NAMALWA (cell line): ENCODE measurements at regions not wholly inside any gene's neighbourhood (a gene's known extent, or its start where the extent isn't known, plus 50 kb on each side); places are given as distances from the start of the nearest gene placed in this dataset.
"Not testable (repeated sequence)": the region's sequence is repeated elsewhere in the genome, so short reads cannot be mapped to it uniquely, and the experiment has no call there.

Experiments
- DNase-seq: peaks from one replicate; pipeline ENCODE4 v3.0.0-alpha.2; 2015; ENCODE audit warnings: low spot score

DNA sequence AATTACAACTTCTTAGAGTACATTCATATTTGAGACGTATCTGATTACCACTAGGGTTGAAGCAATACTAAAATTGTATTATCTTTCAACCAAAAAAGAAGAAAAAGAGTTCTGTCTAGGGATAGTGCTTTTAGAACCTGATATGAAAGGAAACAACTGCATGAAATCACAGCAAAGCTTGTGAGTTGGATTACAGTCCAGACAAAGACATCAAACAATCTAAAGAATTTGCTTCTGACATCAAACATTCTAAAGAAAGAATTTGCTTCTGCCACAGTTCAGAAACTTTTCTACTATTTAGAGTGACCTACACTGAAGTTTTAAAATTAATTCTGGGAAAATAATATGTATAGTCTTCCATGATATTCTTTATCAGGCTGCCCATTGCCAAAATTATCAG, 1141.1 kb upstream of the ACO1 start:
- DNase-seq = no peak

GRCh38 chr9:31248156-31248555, 1136.3 kb upstream of the ACO1 start:
- no peak for DNase-seq

- no peak for DNase-seq
These were observed 1133.1 kb upstream of the ACO1 start for GRCh38 chr9:31251386-31251785.

- DNase-seq = no peak
These were observed 1130.4 kb upstream of the ACO1 start for GRCh38 chr9:31253800-31254762.

GRCh38 chr9:31255211-31255610, 1129.2 kb upstream of the ACO1 start:
- DNase-seq = no peak

DNA sequence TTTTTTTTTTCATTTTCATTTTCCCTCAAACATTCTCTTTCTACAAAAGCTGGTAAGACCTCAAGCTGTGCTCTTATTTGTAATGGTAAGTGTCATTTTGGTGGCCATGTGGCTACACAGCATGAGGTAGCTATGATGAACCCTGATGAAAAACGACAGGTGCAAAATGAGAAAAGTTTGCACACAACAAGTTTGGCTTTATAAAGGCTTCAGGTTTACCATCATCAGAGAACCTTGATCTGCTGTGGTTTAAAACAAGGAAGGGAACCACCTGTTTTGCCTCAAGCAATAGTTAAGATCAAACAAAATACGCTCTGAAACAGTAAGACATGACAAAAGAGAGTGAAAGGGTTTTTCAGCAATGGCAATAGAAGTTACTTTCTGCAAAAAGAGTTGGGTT, 1124.6 kb upstream of the ACO1 start:
- DNase-seq = no peak

DNA sequence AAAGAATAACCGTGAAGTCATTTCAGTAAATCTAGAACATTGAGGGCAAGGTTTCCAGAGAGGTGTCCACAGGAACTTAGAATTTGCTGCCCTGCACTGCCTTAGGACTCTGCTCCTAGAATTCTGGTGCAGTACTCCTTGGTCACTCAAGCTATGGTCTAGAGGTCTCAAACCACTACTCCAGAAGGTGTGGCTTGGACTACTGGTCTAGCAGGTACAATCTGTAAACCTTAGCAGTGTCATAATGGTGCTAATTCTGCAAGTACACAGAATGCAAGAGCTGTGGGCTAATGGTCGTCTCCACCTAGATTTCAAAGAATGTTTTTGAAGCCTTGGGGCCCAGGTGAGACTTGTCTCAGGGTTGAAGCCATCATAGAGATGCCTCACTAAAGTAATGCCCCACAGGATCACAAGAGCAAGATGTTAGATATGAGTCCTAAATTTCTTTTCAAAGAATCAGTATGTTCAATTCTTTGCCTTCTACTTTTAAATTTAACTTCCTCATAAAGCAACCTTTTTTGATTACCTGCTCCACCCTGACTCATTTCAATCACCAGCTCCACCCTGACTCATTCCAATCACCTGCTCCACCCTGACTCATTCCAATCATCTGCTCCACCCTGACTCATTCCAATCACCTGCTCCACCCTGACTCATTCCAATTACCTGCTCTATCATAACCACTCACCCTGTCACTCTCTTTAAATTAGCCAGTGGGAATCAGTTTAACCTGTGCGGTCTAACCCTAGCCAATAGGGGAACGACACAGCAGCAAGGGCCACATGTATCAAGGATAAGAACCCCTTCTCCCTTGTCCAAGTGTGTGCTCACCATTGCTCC, 1111.8 kb upstream of the ACO1 start:
- no peak for DNase-seq

DNA sequence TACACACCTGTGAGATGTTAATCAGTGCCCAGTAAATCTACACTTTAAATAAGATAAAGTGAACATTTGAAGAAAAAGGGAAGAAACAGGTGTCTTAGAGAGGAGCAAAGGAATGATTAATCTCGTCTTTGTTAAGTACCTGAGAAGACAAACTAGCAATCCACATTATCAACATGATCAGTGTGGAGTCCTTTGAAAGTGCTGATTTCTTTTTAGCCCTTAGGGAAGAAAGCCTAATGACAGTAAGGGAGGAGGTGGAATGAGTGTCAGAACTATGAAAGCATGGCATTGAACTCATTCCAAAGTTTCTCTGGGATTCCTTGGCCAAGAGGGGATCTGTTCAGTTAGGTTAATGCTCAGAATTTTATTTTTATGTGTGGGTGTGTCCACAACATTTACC, 1109.0 kb upstream of the ACO1 start:
- no peak for DNase-seq

GRCh38 chr9:31290731-31291130, 1093.7 kb upstream of the ACO1 start:
- DNase-seq = no peak

GRCh38 chr9:31302620-31303418, 1081.6 kb upstream of the ACO1 start:
- peak; percentile 16 for DNase-seq

GRCh38 chr9:31304576-31304975, 1079.9 kb upstream of the ACO1 start:
- no peak for DNase-seq

GRCh38 chr9:31314241-31314640, 1070.2 kb upstream of the ACO1 start:
- DNase-seq = no peak

DNA sequence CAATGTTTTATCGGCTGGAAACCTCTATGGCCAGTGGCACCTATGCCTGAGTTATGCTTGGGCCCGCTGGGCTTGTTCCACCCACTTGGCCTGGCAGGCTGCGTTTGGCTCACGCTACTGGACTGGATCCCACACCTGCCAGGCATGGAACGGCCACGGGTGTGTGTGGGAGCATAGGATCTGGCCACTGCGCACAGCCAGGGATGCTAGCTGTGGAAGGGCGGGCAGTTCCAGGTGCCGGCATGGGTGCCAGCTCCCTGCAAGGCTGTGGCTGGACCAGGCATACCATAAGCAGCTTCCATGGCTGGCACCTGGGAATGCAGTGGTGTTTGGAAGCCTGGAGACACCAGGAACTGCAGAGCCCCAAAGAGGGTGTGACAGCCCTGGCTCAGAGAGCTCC, 1063.9 kb upstream of the ACO1 start:
- DNase-seq = no peak

- DNase-seq = no peak
These were observed 1063.2 kb upstream of the ACO1 start for GRCh38 chr9:31321256-31321655.

DNA sequence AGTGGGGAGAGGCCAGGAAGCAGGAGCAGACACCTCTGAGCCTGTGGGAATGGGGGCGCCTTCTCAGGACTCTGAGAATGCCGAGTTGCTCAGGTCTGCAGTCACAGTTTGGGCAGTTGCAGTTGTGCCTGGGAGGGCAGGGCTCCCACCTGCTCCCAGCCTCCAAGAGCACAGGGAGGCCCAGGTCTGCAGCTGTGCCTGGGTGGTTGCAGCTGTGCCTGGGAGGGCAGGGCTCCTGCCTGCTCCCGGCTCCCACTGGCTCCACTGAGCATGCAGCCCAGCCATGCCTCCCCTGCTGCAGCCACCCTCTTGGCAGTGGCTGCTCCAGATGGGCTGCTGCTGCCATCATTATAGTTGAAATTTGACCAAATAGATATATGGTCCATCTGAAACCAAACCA, 1062.8 kb upstream of the ACO1 start:
- no peak for DNase-seq

DNA sequence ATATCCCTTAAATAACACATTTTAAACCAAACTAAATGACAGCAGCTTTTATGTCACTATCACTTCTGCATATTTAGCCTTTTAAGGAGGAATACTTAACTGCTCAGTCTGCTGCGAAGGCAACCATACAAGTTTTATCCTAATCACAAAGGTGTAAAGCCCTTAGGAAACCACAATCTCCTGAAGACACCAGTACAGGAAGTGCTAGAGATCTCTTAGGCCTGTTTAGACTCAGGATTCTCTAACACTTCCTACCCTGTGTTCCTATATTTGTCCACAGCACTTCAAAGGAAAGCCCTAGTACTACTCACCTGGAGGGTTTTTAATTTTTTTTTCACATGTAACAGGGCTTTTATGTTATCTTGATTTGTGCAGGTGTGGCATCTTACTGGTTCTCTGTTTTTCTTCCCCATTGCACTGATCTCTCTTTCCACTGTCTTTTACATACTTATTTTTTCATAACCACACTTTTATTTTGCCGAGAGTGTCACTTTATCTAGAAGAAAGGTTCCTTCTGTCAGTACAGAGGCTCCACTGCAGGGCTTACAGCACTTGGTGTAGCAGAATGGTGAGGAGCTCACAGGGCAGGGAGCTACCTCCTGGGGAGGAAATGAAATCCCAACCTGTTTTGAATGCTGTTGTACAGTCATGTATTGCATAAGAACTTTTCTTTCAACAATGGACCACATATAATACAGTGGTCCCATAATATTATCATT, 1060.6 kb upstream of the ACO1 start:
- DNase-seq = no peak

GRCh38 chr9:31325778-31326177, 1058.7 kb upstream of the ACO1 start:
- no peak for DNase-seq

DNA sequence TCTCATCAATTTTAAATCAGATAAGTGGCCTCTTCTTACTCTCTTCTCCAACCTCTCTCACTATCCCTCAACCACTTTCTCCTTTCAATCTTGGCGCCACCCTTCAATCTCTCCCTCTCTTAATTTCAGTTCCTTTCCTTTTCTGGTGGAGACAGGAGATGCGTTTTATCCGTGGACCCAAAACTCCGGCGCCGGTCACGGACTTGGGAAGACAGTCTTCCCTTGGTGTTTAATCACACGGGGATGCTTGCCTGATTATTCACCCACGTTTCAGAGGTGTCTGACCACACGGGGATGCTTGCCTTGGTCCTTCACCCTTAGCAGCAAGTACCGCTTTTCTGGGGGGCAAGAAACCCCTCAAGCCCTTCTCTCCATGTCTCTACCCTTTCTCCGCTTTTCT, 1057.6 kb upstream of the ACO1 start:
- DNase-seq = not testable (repeated sequence)

DNA sequence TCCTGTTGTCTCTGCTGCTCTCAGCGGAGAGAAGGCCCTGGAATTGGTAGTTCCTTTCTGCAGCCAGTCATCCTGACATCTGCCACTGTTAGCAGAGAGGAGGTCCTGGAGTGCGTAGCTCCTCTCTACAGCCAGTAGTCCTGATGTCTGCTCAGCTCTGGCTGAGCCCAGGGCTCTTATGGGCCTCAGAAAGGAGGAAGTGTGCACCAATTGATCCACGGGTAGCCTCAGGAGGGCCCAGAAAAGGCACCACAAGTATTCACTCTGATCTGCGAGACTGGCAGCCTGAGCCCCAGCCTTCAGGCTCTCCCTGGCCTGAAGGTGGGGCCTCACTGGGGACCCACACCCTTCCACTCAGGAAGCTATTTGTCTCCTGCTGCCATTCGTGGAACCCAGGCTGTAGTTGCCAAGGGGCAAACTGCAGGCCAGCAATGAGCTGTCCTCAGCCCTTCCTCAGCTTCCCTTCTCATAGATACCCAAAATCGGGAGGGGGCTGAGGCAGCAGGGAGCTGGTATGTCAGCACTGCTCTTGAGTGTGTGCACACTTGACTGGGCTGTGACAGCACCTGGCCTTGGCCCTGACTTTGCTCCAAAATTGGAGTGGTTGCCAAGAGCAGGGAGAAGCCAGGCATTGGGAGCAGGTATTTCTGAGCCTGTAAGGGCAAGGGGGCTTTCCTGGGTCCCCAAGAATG, 1049.5 kb upstream of the ACO1 start:
- no peak for DNase-seq

- peak; percentile 11 for DNase-seq
These were observed 1048.8 kb upstream of the ACO1 start for GRCh38 chr9:31335529-31336234.
